A549 (cell line): ENCODE measurements at regions not wholly inside any gene's neighbourhood (a gene's known extent, or its start where the extent isn't known, plus 50 kb on each side); places are given as distances from the start of the nearest gene placed in this dataset.
A peak's percentile ranks its signal among the peaks of the same experiment; 100 is the strongest.
"Not testable (repeated sequence)": the region's sequence is repeated elsewhere in the genome, so short reads cannot be mapped to it uniquely, and the experiment has no call there.

Experiments used
- ATAC-seq, 2 experiments: fragments of 200-7000 bp in 1 of 2; fragments of >200 bp in 1 of 2; cut with Nextera tagmentation in 1 of 2; cut with Tn5 transposase in 1 of 2; 3 replicates each; pipeline versions ENCODE4 v1.8.0 to v1.9.1; 2018 to 2020; ENCODE audit warnings: mild to moderate bottlenecking in 1 of 2, moderate library complexity in 1 of 2
- CTCF ChIA-PET: fragments of 300-600 bp; sonication (Branson Sonifier 250); formaldehyde crosslinking; extraction: SDS; loops from one replicate; lab custom pipeline; 2021; ENCODE audit warnings: antibody characterized with exemption, inconsistent platforms; lab: Yijun Ruan, JAX
- POLR2A ChIA-PET: fragments of 350-600 bp; formaldehyde crosslinking; extraction: SDS; loops from one replicate; lab custom pipeline; 2021; ENCODE audit warnings: antibody characterized with exemption, inconsistent platforms; lab: Yijun Ruan, JAX
- DNase-seq, 2 experiments: peaks; one replicate each; pipeline versions ENCODE4 v3.0.0 to v3.0.0-alpha.2; 2011 to 2016; ENCODE audit warnings: low read depth in 1 of 2, low spot score in 1 of 2
- FAIRE-seq: peaks from 2 replicates; lab custom pipeline; 2011; peaks lifted over from hg19 to GRCh38; lab: Jason Lieb, UNC
- H3K27ac ChIP-seq, 2 experiments: fragments of >200 bp; sonication (Bioruptor Twin); formaldehyde crosslinking; 3 replicates each; pipeline ENCODE4 v1.5.1; 2016 to 2017
- H3K4me1 ChIP-seq: fragments of >200 bp; sonication (Bioruptor Twin); formaldehyde crosslinking; 3 replicates; pipeline ENCODE4 v1.6.1; 2016
- H3K4me2 ChIP-seq: fragments of >200 bp; sonication (Bioruptor Twin); formaldehyde crosslinking; 3 replicates; pipeline ENCODE4 v1.6.1; 2016
- H3K4me3 ChIP-seq: fragments of >200 bp; sonication (Bioruptor Twin); formaldehyde crosslinking; 3 replicates; pipeline ENCODE4 v1.5.1; 2016
- H3K9me3 ChIP-seq: fragments of >200 bp; sonication (Bioruptor Twin); formaldehyde crosslinking; 3 replicates; pipeline ENCODE4 v1.6.1; 2016
- BHLHE40 ChIP-seq: IDR thresholded peaks from 2 replicates; pipeline ENCODE4 v1.6.1; 2012; ENCODE audit warnings: low read depth, low read length, inconsistent platforms
- CHD4 ChIP-seq: fragments of 200-600 bp; sonication (generic); IDR thresholded peaks from 2 replicates; pipeline ENCODE4 v1.6.1; 2016; ENCODE audit warnings: antibody characterized with exemption, mild to moderate bottlenecking, borderline replicate concordance
- EHF ChIP-seq: fragments of 250-450 bp; sonication (Bioruptor Pico); IDR thresholded peaks from 2 replicates; pipeline ENCODE4 v1.5.0; 2020; ENCODE audit warnings: mild to moderate bottlenecking
- ESRRA ChIP-seq: fragments of 150-350 bp; IDR thresholded peaks from 2 replicates; pipeline ENCODE4 v1.6.1; 2014; ENCODE audit warnings: mild to moderate bottlenecking, low read length, borderline replicate concordance
- FOSB ChIP-seq: fragments of 250-450 bp; sonication (Bioruptor Pico); IDR thresholded peaks from 2 replicates; pipeline ENCODE4 v1.5.0; 2020; ENCODE audit warnings: mild to moderate bottlenecking, moderate library complexity
- FOSL2 ChIP-seq, 2 experiments: fragments of 450-650 bp in 1 of 2; fragments of >200 bp in 1 of 2; sonication (Bioruptor Twin) in 1 of 2; formaldehyde crosslinking; IDR thresholded peaks; 2 replicates each; pipeline versions ENCODE4 v1.5.0 to v1.6.1; 2016 to 2020; ENCODE audit warnings: mild to moderate bottlenecking in 1 of 2, moderate library complexity in 1 of 2
- FOXS1 ChIP-seq: fragments of 250-450 bp; sonication (Bioruptor Pico); IDR thresholded peaks from 2 replicates; pipeline ENCODE4 v1.5.0; 2020; ENCODE audit warnings: mild to moderate bottlenecking, moderate library complexity
- GATA3 ChIP-seq: IDR thresholded peaks from 2 replicates; pipeline ENCODE4 v1.6.1; 2012; ENCODE audit warnings: borderline replicate concordance
- HEYL ChIP-seq: fragments of 250-450 bp; sonication (Bioruptor Pico); IDR thresholded peaks from 2 replicates; pipeline ENCODE4 v1.8.0; 2021; ENCODE audit warnings: mild to moderate bottlenecking, moderate library complexity
- HMGXB4 ChIP-seq: fragments of 250-450 bp; sonication (Bioruptor Pico); IDR thresholded peaks from 2 replicates; pipeline ENCODE4 v1.5.0; 2021; ENCODE audit warnings: mild to moderate bottlenecking, moderate library complexity, borderline replicate concordance
- JUNB ChIP-seq: fragments of >200 bp; sonication (Bioruptor Twin); formaldehyde crosslinking; IDR thresholded peaks from 2 replicates; pipeline ENCODE4 v1.6.1; 2016
- KDM1A ChIP-seq: fragments of 200-600 bp; sonication (generic); IDR thresholded peaks from 2 replicates; pipeline ENCODE4 v1.6.1; 2016; ENCODE audit warnings: low read depth, mild to moderate bottlenecking
- MAZ ChIP-seq: fragments of 150-350 bp; IDR thresholded peaks from 2 replicates; pipeline ENCODE4 v1.6.1; 2014; ENCODE audit warnings: antibody characterized with exemption, low read depth, low read length, borderline replicate concordance
- NFE2L2 ChIP-seq: fragments of 150-350 bp; conservative IDR thresholded peaks from 2 replicates; pipeline ENCODE4 v1.6.1; 2014; ENCODE audit warnings: low read length
- NPAS2 ChIP-seq: fragments of 250-450 bp; sonication (Bioruptor Pico); IDR thresholded peaks from 2 replicates; pipeline ENCODE4 v1.8.0; 2022; ENCODE audit warnings: mild to moderate bottlenecking, moderate library complexity, borderline replicate concordance
- PBX3 ChIP-seq: IDR thresholded peaks from 2 replicates; pipeline ENCODE4 v1.6.1; 2012
- RARB ChIP-seq: fragments of 250-450 bp; sonication (Bioruptor Pico); IDR thresholded peaks from 2 replicates; pipeline ENCODE4 v1.8.0; 2021; ENCODE audit warnings: mild to moderate bottlenecking, moderate library complexity
- RFX5 ChIP-seq: fragments of 450-650 bp; IDR thresholded peaks from 2 replicates; pipeline ENCODE4 v1.7.1; 2014; ENCODE audit warnings: antibody characterized with exemption, mild to moderate bottlenecking, moderate library complexity
- RNF2 ChIP-seq: fragments of 200-600 bp; sonication (generic); IDR thresholded peaks from 2 replicates; pipeline ENCODE4 v1.6.1; 2016; ENCODE audit warnings: low read depth, mild to moderate bottlenecking, antibody characterized with exemption, moderate library complexity, borderline replicate concordance
- SREBF2 ChIP-seq: fragments of 450-650 bp; IDR thresholded peaks from 2 replicates; pipeline ENCODE4 v1.6.1; 2014; ENCODE audit warnings: mild to moderate bottlenecking, moderate library complexity
- ZFP36 ChIP-seq: fragments of 450-650 bp; IDR thresholded peaks from 2 replicates; pipeline ENCODE4 v1.6.1; 2014; ENCODE audit warnings: borderline replicate concordance; ENCODE audit not compliant: partially characterized antibody
- WGBS: methylation state at CpG from one replicate; pipeline ENCODE4 v1.1.6; 2017; ENCODE audit errors: missing lambda C conversion rate; 5-methylcytosine and 5-hydroxymethylcytosine counted together

- TF ChIP-seq NFE2L2 = peak; percentile 92
- TF ChIP-seq GATA3 = no peak
- no peak for TF ChIP-seq RNF2
- TF ChIP-seq NPAS2 (CRISPR knock-in tag) = no peak
- no peak for TF ChIP-seq FOXS1 (CRISPR knock-in tag)
- TF ChIP-seq ESRRA = no peak
- no peak for TF ChIP-seq RARB (CRISPR knock-in tag)
- no peak for TF ChIP-seq CHD4
- TF ChIP-seq, all 56 proteins: peak for 2
Measured at GRCh38 chr3:66554178-66554577, 53.4 kb upstream of the LRIG1 start (continued).

- Histone ChIP-seq H3K4me1 (peaks cover 24% of the 10 kb centered on the region), H3K27ac (peak overlapping the region; percentile 68 to 77; a peak in 4 of 6 replicates), H3K4me3 (no peak overlapping the region), H3K9me3 (no peaks in the 10 kb centered on the region), H3K4me2 (peak overlapping the region; percentile 30; the same call in 2 of the 3 replicates)
- POLR2A ChIA-PET = no interaction called here
- TF ChIP-seq EHF (CRISPR knock-in tag) (no peak), HMGXB4 (CRISPR knock-in tag) (no peak), BHLHE40 (no peak), HEYL (no peak), KDM1A (no peak), RARB (CRISPR knock-in tag) (no peak), SREBF2 (no peak), NFE2L2 (no peak), JUNB (no peak), MAZ (no peak), FOSB (CRISPR knock-in tag) (no peak)
- WGBS = 49% methylated on average over 4 of the region's 4 CpGs
- DNase-seq = peak in 1 of 2 experiments; percentile 10
- FAIRE-seq = no peak
- ATAC-seq = no peak
- CTCF ChIA-PET = no interaction called here
Measured at GRCh38 chr3:66555214-66555844, 54.5 kb upstream of the LRIG1 start.

- no peak for TF ChIP-seq FOXS1 (CRISPR knock-in tag)
- no peak for TF ChIP-seq RARB (CRISPR knock-in tag)
- no peak for TF ChIP-seq RFX5
- TF ChIP-seq PBX3 = no peak
- TF ChIP-seq FOSL2 (IDR thresholded peaks at IDR 0.05) = no peak
- TF ChIP-seq FOSL2 (CRISPR knock-in tag; IDR thresholded peaks at IDR 0.05) = no peak
- H3K9me3 ChIP-seq = no peaks in the 10 kb centered on the region
- 90% methylated on average over 7 of the region's 7 CpGs for WGBS
- H3K27ac ChIP-seq = no peak overlapping the region
- DNase-seq (no peak), ATAC-seq (no peak), FAIRE-seq (no peak)
- H3K4me1 ChIP-seq = peaks cover 24% of the 10 kb centered on the region
- no peak overlapping the region for H3K4me3 ChIP-seq
- CTCF ChIA-PET = no interaction called here
- H3K4me2 ChIP-seq = no peak overlapping the region
- POLR2A ChIA-PET = no interaction called here
Measured at GRCh38 chr3:66557170-66557569, 56.3 kb upstream of the LRIG1 start.

- CTCF ChIA-PET, FAIRE-seq, ATAC-seq, H3K27ac ChIP-seq, DNase-seq, POLR2A ChIA-PET, H3K9me3 ChIP-seq, H3K4me1 ChIP-seq, H3K4me2 ChIP-seq, H3K4me3 ChIP-seq: not testable (repeated sequence)
- peak; percentile 71 for TF ChIP-seq ZFP36
- WGBS = 50% methylated on average over 2 of the region's 4 CpGs
Measured at GRCh38 chr3:66559924-66560323, 59.1 kb upstream of the LRIG1 start.
